SK-N-MC (cell line): ENCODE measurements at regions not wholly inside any gene's neighbourhood (a gene's known extent, or its start where the extent isn't known, plus 50 kb on each side); places are given as distances from the start of the nearest gene placed in this dataset.

ENCODE experiments used
- EZH2 ChIP-seq: fragments of 200-600 bp; sonication (generic); IDR thresholded peaks from one replicate; pipeline ENCODE4 v1.6.1; 2017; ENCODE audit warnings: antibody characterized with exemption
- FOXP2 ChIP-seq: optimal IDR thresholded peaks from 2 replicates; pipeline ENCODE3; 2011; ENCODE audit warnings: mild to moderate bottlenecking, moderate library complexity; ENCODE audit not compliant: insufficient read depth; ENCODE audit errors: extremely low read length, control extremely low read depth
- POLR2AphosphoS5 ChIP-seq: IDR thresholded peaks from 2 replicates; pipeline ENCODE4 v1.6.1; 2012; ENCODE audit warnings: mild to moderate bottlenecking, low read depth, low read length, borderline replicate concordance

DNA sequence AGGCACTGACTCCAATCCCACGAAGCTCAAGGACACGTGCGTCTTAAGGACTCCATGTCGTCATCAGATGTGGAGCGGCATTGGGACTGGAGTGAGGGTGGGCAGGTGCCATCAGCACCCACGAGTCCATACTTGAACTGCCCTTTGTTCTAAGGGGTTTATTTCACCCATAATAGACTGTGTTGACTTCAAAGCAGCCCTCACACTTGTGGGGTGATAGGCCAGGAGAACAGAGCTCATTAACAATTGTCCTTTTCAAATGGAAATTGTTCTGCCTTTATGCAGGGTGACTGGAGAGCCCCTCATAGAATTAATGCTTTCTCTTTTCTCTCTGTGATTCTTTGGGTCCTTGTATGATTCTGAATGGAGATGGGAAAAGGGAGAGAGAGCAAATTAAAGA, 376.9 kb upstream of the MGMT start:
- TF ChIP-seq EZH2 (no peak), POLR2AphosphoS5 (no peak), FOXP2 (no peak)
